Activated T-cell treated with anti-CD3 and anti-CD28 coated beads for 24 hours (primary cell): ENCODE measurements at regions not wholly inside any gene's neighbourhood (a gene's known extent, or its start where the extent isn't known, plus 50 kb on each side); places are given as distances from the start of the nearest gene placed in this dataset.

ENCODE experiments used
- DNase-seq: peaks from one replicate; pipeline ENCODE4 v3.0.0-alpha.2; 2020; ENCODE audit warnings: low read depth

- no peak for DNase-seq
Observed at GRCh38 chr14:51473808-51474565, 177.7 kb upstream of the FRMD6 start.

GRCh38 chr14:51474854-51475253 lies 176.9 kb upstream of the FRMD6 start:
- no peak for DNase-seq

- DNase-seq = no peak
Observed at GRCh38 chr14:51478175-51478621, 173.5 kb upstream of the FRMD6 start.

GRCh38 chr14:51479584-51480325 lies 172.0 kb upstream of the FRMD6 start:
- no peak for DNase-seq

- DNase-seq = no peak
Observed at GRCh38 chr14:51481643-51482042, 170.1 kb upstream of the FRMD6 start.

GRCh38 chr14:51482102-51482501 lies 169.6 kb upstream of the FRMD6 start:
- no peak for DNase-seq

- DNase-seq = no peak
Observed at GRCh38 chr14:51484485-51484884, 167.2 kb upstream of the FRMD6 start.

GRCh38 chr14:51485733-51486132 lies 166.0 kb upstream of the FRMD6 start:
- DNase-seq = no peak

GRCh38 chr14:51487848-51488247 lies 163.9 kb upstream of the FRMD6 start:
- no peak for DNase-seq

- DNase-seq = no peak
Observed at GRCh38 chr14:51488569-51489220, 163.0 kb upstream of the FRMD6 start.

GRCh38 chr14:51490205-51490604 lies 161.5 kb upstream of the FRMD6 start:
- no peak for DNase-seq

- DNase-seq = no peak
Observed at GRCh38 chr14:51491036-51491545, 160.6 kb upstream of the FRMD6 start.

- DNase-seq = no peak
Observed at GRCh38 chr14:51491776-51492175, 159.9 kb upstream of the FRMD6 start.

- DNase-seq = no peak
Observed at GRCh38 chr14:51495319-51495718, 156.4 kb upstream of the FRMD6 start.

GRCh38 chr14:51498411-51499227 lies 153.1 kb upstream of the FRMD6 start:
- no peak for DNase-seq

- DNase-seq = no peak
Observed at GRCh38 chr14:51500776-51501175, 150.9 kb upstream of the FRMD6 start.

- DNase-seq = no peak
Observed at GRCh38 chr14:51501746-51502145, 150.0 kb upstream of the FRMD6 start.

- DNase-seq = no peak
Observed at GRCh38 chr14:51504669-51505068, 147.0 kb upstream of the FRMD6 start.

- DNase-seq = no peak
Observed at GRCh38 chr14:51507511-51507905, 144.2 kb upstream of the FRMD6 start.

- DNase-seq = no peak
Observed at GRCh38 chr14:51507906-51508511, 143.7 kb upstream of the FRMD6 start.

GRCh38 chr14:51511265-51511664 lies 140.4 kb upstream of the FRMD6 start:
- no peak for DNase-seq
